GM18508 (cell line): ENCODE measurements at regions not wholly inside any gene's neighbourhood (a gene's known extent, or its start where the extent isn't known, plus 50 kb on each side); places are given as distances from the start of the nearest gene placed in this dataset.

Experiments
- ATAC-seq: cut with Tn5 transposase; IDR thresholded peaks from one replicate; pipeline ENCODE4 v1.9.1; 2021; ENCODE audit warnings: moderate number of reproducible peaks; ENCODE audit not compliant: insufficient read depth, unreplicated experiment

- ATAC-seq: no peak
Measured at GRCh38 chr7:16067711-16068110, 353.6 kb downstream of the CRPPA start.

- ATAC-seq: no peak
Measured at GRCh38 chr7:16066805-16067459, 354.4 kb downstream of the CRPPA start.

- ATAC-seq: no peak
Measured at GRCh38 chr7:16065939-16066338, 355.4 kb downstream of the CRPPA start.

- ATAC-seq: no peak
Measured at GRCh38 chr7:16063716-16064675, 357.3 kb downstream of the CRPPA start.

- no peak for ATAC-seq
Measured at GRCh38 chr7:16063221-16063620, 358.1 kb downstream of the CRPPA start.

- no peak for ATAC-seq
Measured at GRCh38 chr7:16062269-16062668, 359.1 kb downstream of the CRPPA start.

- ATAC-seq: no peak
Measured at GRCh38 chr7:16061630-16062029, 359.7 kb downstream of the CRPPA start.

- ATAC-seq: no peak
Measured at GRCh38 chr7:16061011-16061410, 360.3 kb downstream of the CRPPA start.

- no peak for ATAC-seq
Measured at GRCh38 chr7:16060502-16060901, 360.8 kb downstream of the CRPPA start.

GRCh38 chr7:16055263-16055976 lies 365.9 kb downstream of the CRPPA start:
- ATAC-seq: peak; percentile 90

GRCh38 chr7:16051561-16052255 lies 365.2 kb upstream of the MEOX2 start:
- ATAC-seq: no peak

- no peak for ATAC-seq
Measured at GRCh38 chr7:16046041-16046440, 359.6 kb upstream of the MEOX2 start.

GRCh38 chr7:16045296-16045695 lies 358.8 kb upstream of the MEOX2 start:
- no peak for ATAC-seq

GRCh38 chr7:16044645-16045044 lies 358.2 kb upstream of the MEOX2 start:
- no peak for ATAC-seq

- ATAC-seq: no peak
Measured at GRCh38 chr7:16040346-16040745, 353.9 kb upstream of the MEOX2 start.

GRCh38 chr7:16038906-16039305 lies 352.4 kb upstream of the MEOX2 start:
- no peak for ATAC-seq

GRCh38 chr7:16035392-16035791 lies 348.9 kb upstream of the MEOX2 start:
- no peak for ATAC-seq

GRCh38 chr7:16034866-16035265 lies 348.4 kb upstream of the MEOX2 start:
- ATAC-seq: no peak

- ATAC-seq: no peak
Measured at GRCh38 chr7:16034353-16034752, 347.9 kb upstream of the MEOX2 start.

GRCh38 chr7:16033233-16033632 lies 346.8 kb upstream of the MEOX2 start:
- ATAC-seq: no peak
